ENCODE measurements at regions not wholly inside any gene's neighbourhood (a gene's known extent, or its start where the extent isn't known, plus 50 kb on each side); places are given as distances from the start of the nearest gene placed in this dataset.

DNA sequence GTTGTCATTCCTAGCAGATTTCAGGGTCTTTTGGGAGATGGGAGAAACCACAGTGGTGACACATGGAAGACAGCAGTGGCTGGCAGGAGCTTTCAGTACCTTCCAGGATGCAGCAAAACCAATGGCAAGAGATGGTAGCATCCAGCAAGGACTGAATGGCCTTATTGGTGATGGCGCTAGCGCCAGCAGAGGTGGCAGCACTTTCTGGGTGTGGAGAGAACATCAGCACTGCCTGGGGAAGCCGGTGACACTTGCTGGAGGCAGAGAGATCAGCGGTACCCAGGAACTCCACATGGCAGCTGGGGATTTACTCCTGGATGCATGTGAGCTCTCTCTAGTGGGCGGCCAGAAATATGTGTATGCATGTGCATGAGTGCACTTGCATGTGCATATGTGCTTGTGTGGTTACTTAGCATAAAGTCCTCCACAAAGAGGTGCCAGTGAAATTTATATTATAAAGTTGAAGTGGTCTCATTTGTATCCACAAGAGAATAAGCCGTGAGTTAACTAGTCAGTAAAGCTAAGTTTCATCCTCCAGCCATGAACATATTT lies 364.7 kb downstream of the LMX1A start:
- Histone ChIP-seq H3F3A (replicated peaks; ENCODE audit: low read depth) (no peaks in the 10 kb centered on the region), H3K27ac (ENCODE audit: low read depth) (no peak overlapping the region), H3K36me3 (ENCODE audit: insufficient read depth) (no peaks in the 10 kb centered on the region), H3K79me2 (replicated peaks; ENCODE audit: insufficient read depth) (no peaks in the 10 kb centered on the region), H3K4me1 (ENCODE audit: insufficient read depth) (no peaks in the 10 kb centered on the region), H3K4me2 (no peak overlapping the region), H2AFZ (no peak overlapping the region), H3K9me2 (ENCODE audit: insufficient read depth) (no peaks in the 10 kb centered on the region), H4K20me1 (replicated peaks; ENCODE audit: insufficient read depth) (no peaks in the 10 kb centered on the region), H3K27me3 (ENCODE audit: insufficient read depth) (no peaks in the 10 kb centered on the region), H3K4me3 (no peak overlapping the region)
- no peaks in the 10 kb centered on the region for H3K9me3 Mint-ChIP-seq
- no peaks in the 10 kb centered on the region for H3K4me1 Mint-ChIP-seq
- H3K27ac Mint-ChIP-seq = no peak overlapping the region
- no peak for ATAC-seq
- DNase-seq (ENCODE audit: low spot score) = no peak
- TF ChIP-seq JUNB (IDR thresholded peaks at IDR 0.05; ENCODE audit: unreplicated experiment) (no peak), ZNF114 (CRISPR knock-in tag; IDR thresholded peaks at IDR 0.05) (no peak), STAT1 (IDR thresholded peaks at IDR 0.05; ENCODE audit: unreplicated experiment) (no peak), NANOG (IDR thresholded peaks at IDR 0.05; ENCODE audit: borderline replicate concordance) (no peak), EZH2phosphoT487 (IDR thresholded peaks at IDR 0.05; ENCODE audit: unreplicated experiment) (no peak), EZH2 (IDR thresholded peaks at IDR 0.05; ENCODE audit: low read depth, unreplicated experiment) (no peak), POLR2AphosphoS5 (IDR thresholded peaks at IDR 0.05; ENCODE audit: low read depth) (no peak), CREB1 (CRISPR knock-in tag; IDR thresholded peaks at IDR 0.05; ENCODE audit: low read depth) (no peak), ZNF331 (CRISPR knock-in tag; IDR thresholded peaks at IDR 0.05; ENCODE audit: low read depth) (no peak)
- TF ChIP-seq, protein P1, sequence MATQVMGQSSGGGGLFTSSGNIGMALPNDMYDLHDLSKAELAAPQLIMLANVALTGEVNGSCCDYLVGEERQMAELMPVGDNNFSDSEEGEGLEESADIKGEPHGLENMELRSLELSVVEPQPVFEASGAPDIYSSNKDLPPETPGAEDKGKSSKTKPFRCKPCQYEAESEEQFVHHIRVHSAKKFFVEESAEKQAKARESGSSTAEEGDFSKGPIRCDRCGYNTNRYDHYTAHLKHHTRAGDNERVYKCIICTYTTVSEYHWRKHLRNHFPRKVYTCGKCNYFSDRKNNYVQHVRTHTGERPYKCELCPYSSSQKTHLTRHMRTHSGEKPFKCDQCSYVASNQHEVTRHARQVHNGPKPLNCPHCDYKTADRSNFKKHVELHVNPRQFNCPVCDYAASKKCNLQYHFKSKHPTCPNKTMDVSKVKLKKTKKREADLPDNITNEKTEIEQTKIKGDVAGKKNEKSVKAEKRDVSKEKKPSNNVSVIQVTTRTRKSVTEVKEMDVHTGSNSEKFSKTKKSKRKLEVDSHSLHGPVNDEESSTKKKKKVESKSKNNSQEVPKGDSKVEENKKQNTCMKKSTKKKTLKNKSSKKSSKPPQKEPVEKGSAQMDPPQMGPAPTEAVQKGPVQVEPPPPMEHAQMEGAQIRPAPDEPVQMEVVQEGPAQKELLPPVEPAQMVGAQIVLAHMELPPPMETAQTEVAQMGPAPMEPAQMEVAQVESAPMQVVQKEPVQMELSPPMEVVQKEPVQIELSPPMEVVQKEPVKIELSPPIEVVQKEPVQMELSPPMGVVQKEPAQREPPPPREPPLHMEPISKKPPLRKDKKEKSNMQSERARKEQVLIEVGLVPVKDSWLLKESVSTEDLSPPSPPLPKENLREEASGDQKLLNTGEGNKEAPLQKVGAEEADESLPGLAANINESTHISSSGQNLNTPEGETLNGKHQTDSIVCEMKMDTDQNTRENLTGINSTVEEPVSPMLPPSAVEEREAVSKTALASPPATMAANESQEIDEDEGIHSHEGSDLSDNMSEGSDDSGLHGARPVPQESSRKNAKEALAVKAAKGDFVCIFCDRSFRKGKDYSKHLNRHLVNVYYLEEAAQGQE (IDR thresholded peaks at IDR 0.05; ENCODE audit: unreplicated experiment) = no peak
- TF ChIP-seq, protein P2, sequence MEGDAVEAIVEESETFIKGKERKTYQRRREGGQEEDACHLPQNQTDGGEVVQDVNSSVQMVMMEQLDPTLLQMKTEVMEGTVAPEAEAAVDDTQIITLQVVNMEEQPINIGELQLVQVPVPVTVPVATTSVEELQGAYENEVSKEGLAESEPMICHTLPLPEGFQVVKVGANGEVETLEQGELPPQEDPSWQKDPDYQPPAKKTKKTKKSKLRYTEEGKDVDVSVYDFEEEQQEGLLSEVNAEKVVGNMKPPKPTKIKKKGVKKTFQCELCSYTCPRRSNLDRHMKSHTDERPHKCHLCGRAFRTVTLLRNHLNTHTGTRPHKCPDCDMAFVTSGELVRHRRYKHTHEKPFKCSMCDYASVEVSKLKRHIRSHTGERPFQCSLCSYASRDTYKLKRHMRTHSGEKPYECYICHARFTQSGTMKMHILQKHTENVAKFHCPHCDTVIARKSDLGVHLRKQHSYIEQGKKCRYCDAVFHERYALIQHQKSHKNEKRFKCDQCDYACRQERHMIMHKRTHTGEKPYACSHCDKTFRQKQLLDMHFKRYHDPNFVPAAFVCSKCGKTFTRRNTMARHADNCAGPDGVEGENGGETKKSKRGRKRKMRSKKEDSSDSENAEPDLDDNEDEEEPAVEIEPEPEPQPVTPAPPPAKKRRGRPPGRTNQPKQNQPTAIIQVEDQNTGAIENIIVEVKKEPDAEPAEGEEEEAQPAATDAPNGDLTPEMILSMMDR (conservative IDR thresholded peaks at IDR 0.05; ENCODE audit: low read depth in 2 of 2) = no peak
- TF ChIP-seq, protein P3, sequence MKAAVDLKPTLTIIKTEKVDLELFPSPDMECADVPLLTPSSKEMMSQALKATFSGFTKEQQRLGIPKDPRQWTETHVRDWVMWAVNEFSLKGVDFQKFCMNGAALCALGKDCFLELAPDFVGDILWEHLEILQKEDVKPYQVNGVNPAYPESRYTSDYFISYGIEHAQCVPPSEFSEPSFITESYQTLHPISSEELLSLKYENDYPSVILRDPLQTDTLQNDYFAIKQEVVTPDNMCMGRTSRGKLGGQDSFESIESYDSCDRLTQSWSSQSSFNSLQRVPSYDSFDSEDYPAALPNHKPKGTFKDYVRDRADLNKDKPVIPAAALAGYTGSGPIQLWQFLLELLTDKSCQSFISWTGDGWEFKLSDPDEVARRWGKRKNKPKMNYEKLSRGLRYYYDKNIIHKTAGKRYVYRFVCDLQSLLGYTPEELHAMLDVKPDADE (IDR thresholded peaks at IDR 0.05) = no peak
- TF ChIP-seq, protein P4, sequence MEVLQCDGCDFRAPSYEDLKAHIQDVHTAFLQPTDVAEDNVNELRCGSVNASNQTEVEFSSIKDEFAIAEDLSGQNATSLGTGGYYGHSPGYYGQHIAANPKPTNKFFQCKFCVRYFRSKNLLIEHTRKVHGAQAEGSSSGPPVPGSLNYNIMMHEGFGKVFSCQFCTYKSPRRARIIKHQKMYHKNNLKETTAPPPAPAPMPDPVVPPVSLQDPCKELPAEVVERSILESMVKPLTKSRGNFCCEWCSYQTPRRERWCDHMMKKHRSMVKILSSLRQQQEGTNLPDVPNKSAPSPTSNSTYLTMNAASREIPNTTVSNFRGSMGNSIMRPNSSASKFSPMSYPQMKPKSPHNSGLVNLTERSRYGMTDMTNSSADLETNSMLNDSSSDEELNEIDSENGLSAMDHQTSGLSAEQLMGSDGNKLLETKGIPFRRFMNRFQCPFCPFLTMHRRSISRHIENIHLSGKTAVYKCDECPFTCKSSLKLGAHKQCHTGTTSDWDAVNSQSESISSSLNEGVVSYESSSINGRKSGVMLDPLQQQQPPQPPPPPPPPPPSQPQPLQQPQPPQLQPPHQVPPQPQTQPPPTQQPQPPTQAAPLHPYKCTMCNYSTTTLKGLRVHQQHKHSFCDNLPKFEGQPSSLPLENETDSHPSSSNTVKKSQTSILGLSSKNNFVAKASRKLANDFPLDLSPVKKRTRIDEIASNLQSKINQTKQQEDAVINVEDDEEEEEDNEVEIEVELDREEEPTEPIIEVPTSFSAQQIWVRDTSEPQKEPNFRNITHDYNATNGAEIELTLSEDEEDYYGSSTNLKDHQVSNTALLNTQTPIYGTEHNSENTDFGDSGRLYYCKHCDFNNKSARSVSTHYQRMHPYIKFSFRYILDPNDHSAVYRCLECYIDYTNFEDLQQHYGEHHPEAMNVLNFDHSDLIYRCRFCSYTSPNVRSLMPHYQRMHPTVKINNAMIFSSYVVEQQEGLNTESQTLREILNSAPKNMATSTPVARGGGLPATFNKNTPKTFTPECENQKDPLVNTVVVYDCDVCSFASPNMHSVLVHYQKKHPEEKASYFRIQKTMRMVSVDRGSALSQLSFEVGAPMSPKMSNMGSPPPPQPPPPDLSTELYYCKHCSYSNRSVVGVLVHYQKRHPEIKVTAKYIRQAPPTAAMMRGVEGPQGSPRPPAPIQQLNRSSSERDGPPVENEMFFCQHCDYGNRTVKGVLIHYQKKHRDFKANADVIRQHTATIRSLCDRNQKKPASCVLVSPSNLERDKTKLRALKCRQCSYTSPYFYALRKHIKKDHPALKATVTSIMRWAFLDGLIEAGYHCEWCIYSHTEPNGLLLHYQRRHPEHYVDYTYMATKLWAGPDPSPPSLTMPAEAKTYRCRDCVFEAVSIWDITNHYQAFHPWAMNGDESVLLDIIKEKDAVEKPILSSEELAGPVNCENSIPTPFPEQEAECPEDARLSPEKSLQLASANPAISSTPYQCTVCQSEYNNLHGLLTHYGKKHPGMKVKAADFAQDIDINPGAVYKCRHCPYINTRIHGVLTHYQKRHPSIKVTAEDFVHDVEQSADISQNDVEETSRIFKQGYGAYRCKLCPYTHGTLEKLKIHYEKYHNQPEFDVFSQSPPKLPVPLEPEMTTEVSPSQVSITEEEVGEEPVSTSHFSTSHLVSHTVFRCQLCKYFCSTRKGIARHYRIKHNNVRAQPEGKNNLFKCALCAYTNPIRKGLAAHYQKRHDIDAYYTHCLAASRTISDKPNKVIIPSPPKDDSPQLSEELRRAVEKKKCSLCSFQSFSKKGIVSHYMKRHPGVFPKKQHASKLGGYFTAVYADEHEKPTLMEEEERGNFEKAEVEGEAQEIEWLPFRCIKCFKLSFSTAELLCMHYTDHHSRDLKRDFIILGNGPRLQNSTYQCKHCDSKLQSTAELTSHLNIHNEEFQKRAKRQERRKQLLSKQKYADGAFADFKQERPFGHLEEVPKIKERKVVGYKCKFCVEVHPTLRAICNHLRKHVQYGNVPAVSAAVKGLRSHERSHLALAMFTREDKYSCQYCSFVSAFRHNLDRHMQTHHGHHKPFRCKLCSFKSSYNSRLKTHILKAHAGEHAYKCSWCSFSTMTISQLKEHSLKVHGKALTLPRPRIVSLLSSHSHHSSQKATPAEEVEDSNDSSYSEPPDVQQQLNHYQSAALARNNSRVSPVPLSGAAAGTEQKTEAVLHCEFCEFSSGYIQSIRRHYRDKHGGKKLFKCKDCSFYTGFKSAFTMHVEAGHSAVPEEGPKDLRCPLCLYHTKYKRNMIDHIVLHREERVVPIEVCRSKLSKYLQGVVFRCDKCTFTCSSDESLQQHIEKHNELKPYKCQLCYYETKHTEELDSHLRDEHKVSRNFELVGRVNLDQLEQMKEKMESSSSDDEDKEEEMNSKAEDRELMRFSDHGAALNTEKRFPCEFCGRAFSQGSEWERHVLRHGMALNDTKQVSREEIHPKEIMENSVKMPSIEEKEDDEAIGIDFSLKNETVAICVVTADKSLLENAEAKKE (CRISPR knock-in tag; IDR thresholded peaks at IDR 0.05) = no peak
- peaks cover 2% of the 10 kb centered on the region for H3K27me3 Mint-ChIP-seq (ENCODE audit: insufficient read depth, low read depth, poor library complexity)
- no peaks in the 10 kb centered on the region for H3K36me3 Mint-ChIP-seq (ENCODE audit: low read depth)
- H3K4me3 Mint-ChIP-seq = no peak overlapping the region

Data from GM23338 (cell line).